Kasumi-1 (cell line): ENCODE measurements at regions not wholly inside any gene's neighbourhood (a gene's known extent, or its start where the extent isn't known, plus 50 kb on each side); places are given as distances from the start of the nearest gene placed in this dataset.
A peak's percentile ranks its signal among the peaks of the same experiment; 100 is the strongest.
"Not testable (repeated sequence)": the region's sequence is repeated elsewhere in the genome, so short reads cannot be mapped to it uniquely, and the experiment has no call there.

ENCODE experiments used
- DNase-seq, 2 experiments: peaks; one replicate each; lab custom pipeline; 2025; lab: John Stamatoyannopoulos, UW

DNA sequence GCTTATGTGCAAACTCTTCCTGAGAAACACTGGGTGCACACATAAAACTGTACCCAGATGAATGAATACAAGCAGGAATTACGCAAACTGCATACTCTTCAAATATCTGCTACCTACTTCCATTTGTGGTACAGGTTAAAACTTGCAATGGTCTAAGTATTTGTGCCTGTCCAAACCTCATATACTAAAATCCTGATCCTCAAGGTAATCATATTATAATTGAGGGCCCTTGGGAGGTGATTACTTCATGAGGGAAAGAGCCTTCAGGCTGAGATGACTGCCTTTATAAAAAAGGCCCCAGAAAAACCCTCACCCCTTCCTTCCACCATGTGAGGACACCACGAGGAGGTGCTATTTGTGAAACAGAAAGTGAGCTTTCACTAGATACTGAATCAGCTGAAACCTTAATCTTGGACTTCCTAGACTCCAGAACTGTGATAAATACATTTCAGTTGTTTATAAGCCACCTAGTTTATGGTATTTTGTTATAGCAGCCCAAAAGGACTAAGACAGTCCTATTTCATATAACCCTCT lies 1977.2 kb downstream of the PCDH7 start:
- DNase-seq: no peak

DNA sequence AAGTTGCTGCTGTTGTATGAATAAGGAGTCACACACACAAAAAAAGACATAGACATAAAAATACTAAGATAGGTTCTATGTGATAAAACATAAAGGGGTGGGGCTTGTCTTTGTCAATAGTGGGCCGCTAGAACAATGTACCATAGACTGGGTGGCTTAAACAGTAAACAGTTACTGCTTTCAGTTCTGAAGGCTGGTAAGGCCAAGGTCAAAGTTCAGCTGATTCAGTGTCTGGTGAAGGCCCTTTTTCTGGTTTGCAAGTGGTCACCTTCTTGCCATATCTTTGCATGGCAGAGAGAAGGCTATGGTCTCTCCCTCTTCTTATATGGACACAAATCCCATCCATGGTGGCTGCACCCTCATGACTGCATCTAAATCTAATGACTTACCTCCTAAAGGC lies 1980.7 kb downstream of the PCDH7 start:
- no peak for DNase-seq

DNA sequence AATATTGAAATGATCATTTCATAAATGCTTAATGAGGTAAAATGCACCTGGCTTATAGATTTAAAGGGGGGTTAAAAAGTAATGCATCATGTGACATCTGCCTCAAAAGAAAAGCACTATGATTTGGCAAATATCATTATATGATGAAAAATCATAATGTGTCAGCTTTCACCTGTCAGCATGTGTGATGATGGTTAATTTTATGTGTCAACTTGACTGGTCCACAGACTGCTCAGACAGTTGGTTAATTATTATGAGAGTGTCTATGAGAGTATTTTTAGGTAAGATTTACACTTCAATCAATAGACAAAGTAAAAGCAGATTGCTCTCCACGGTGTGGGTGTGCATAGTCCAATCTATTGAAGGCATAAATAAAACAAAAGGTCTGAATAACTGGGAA lies 1986.7 kb downstream of the PCDH7 start:
- no peak for DNase-seq

DNA sequence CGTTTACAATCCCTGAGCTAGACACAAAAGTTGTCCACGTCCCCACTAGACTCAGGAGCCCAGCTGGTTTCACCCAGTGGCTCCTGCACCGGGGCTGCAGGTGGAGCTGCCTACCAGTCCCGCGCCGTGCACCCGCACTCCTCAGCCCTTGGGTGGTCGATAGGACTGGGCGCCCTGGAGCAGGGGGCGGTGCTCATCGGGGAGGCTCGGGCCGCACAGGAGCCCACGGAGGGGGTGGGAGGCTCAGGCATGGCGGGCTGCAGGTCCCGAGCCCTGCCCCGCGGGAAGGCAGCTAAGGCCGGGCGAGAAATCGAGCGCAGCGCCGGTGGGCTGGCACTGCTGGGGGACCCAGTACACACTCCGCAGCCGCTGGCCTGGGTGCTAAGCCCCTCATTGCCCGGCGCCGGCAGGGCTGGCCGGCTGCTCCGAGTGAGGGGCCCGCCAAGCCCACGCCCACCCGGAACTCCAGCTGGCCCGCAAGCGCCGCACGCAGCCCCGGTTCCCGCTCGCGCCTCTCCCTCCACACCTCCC lies 1996.0 kb downstream of the PCDH7 start:
- not testable (repeated sequence) for DNase-seq

DNA sequence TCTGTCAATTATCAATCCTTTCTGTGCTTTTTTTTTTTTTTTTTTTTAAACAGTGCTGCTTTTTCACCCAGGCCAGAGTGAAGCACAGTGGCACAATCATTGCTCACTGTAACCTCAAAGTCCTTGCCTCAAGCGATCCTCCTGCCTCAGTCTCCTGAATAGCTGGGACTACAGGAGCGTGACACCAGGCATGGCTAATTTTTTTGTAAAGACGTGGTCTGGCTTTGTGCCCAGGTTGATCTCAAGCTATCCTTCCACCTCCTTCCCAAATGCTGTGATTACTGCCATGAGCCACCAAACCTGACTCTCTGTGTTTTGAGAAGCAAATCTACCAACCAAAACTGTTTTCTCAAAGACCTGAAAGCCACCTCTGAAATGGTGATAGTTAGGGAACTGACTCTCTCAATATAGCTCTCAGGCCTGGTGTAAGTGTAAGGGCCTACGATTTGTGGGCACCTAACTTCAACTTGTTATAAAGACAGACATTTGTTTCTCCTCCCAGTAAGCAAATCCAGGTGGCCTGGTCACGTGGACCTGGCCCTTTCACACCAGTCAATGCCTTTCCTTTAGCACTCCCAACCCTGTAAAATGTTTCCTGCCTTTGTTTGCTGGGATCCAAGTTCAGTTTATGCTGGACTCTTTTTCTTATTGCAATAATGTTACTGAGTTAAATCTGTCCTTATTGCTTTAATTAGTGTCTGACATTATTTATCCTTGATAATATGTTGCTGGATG lies 2015.9 kb downstream of the PCDH7 start:
- DNase-seq: no peak

- no peak for DNase-seq
These were observed 2024.0 kb downstream of the PCDH7 start for GRCh38 chr4:32744211-32744610.

- no peak for DNase-seq
These were observed 2025.2 kb downstream of the PCDH7 start for GRCh38 chr4:32745351-32745750.

DNA sequence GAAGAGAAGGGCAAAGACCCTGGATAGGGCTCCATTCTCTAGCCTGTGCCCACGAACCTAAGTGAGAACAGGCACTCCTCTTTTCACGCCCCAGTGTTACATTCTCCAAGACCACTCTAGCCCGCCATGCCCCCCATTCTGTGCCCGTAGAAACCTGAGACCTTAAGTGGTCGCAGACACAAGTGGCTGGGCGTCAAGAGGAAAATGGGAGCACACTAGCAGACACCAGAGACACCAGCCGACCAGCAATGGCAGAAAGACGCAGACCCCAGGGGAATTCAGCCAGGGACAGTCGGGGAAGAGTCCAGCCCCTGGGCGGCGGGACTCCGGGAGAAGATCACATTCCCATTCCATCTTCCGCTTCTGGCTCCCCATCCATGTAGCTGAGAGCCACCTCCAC lies 2027.9 kb downstream of the PCDH7 start:
- no peak for DNase-seq

DNA sequence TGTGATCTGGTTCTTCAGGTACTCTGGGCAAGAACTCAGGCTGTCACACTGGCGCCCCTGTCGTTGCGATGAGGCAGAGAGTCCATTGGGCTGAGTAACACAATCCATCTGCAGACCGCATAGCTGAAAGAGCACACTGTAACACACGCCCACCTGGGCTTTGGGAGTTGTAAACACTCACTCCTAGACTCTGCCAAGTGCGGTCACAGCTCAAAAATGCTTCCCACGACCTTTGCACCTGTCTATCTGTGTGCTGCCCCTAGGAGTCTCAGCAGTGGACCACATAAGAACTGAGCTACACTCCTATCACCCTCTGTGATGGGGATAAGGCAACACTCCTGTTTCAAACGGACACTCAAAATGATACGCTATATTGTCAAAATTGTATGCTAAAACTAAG lies 2028.3 kb downstream of the PCDH7 start:
- DNase-seq: no peak

- DNase-seq: no peak
These were observed 2032.8 kb downstream of the PCDH7 start for GRCh38 chr4:32752962-32753361.

DNA sequence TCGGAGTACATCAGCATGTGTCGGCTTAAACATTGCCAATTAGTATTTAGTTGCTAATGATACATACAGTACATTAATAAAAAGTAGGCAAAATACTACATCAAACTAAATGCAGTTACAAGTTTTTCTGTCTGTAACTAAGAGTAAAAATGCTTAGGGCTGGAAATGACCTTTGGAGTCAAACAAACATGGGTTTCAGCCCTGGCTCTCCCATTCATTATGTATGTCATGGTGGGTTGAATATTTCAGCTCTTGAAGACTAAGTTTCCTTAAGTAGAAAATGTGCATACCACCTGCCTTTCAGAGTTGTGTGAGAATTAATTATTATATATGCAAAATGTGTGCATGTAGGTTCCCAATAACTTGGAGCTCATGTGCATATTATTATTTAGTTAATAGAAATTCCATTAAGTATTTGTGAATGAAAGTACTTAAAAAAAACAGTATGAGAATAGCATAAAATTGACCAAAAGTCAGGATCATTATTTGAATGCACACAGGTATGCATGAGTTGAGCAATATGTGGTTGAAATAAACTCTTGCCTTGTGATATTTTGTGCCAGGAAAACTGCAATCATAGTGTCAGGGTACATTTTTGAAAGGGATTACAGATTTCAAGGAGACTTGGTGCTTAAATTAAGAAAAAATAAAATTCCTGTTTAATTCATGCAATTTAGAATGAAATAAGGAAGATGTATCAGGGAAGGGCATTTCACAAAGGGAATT lies 2048.7 kb downstream of the PCDH7 start:
- DNase-seq: no peak

GRCh38 chr4:32771491-32771890 lies 2051.3 kb downstream of the PCDH7 start:
- no peak for DNase-seq

DNA sequence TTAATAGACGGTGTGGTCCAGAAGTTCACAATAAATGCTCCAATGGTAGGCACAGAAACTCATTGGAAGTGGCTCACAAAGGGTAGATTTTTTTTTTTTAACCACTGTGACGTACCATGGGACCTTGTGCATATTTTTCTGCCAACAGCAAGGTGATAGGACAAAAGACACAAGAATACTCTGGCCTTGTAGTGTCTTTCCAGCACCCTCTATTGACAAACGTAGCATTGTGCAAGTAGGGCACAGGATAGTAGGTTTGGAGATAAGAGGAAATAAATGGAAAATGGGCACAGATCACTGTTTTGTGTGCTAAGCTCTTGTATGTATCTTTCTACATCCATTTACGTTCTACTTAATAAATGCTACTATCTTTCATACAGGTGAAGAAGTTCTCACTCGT lies 2054.9 kb downstream of the PCDH7 start:
- DNase-seq: peak; percentile 73 to 82

GRCh38 chr4:32776435-32777203 lies 2056.4 kb downstream of the PCDH7 start:
- DNase-seq: no peak

DNA sequence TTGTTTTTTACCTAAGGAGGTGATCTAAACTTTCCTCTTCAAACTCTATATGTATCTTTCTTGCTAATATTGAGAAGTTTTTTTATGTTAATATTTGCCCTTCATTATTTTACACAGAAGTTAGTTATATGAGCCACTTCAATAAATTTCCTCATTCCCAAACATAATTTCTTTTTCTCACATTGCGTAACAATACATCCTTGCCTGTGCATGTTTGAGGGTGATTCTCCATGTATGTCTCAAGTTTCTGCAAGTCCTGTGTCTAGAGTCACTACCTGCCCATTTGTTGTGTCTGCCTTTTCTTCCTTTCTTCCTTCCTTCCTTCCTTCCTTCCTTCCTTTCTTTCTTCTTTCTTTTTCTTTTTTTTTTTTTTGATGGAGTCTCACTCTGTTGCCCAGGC lies 2057.9 kb downstream of the PCDH7 start:
- DNase-seq: no peak

DNA sequence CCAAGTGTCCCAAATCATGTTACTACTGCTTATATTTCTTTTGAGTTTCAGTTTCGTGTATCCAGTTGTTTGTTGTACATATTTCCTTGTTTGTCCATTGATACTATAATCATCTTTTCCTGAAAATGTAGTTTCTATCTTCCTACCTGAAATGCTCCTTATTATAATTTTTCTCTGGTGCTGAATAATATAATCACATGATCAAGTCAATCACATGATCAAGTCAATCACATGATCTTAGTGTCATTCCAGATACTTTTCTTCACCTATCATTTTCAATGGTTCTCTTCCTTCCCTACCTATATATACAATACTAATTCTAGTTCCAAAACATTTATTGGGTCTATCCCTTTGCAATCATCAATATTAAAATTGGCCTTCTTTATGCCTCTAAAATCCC lies 2058.8 kb downstream of the PCDH7 start:
- no peak for DNase-seq

GRCh38 chr4:32789026-32789608 lies 2068.9 kb downstream of the PCDH7 start:
- DNase-seq: no peak

- no peak for DNase-seq
These were observed 2070.6 kb downstream of the PCDH7 start for GRCh38 chr4:32790803-32791202.

DNA sequence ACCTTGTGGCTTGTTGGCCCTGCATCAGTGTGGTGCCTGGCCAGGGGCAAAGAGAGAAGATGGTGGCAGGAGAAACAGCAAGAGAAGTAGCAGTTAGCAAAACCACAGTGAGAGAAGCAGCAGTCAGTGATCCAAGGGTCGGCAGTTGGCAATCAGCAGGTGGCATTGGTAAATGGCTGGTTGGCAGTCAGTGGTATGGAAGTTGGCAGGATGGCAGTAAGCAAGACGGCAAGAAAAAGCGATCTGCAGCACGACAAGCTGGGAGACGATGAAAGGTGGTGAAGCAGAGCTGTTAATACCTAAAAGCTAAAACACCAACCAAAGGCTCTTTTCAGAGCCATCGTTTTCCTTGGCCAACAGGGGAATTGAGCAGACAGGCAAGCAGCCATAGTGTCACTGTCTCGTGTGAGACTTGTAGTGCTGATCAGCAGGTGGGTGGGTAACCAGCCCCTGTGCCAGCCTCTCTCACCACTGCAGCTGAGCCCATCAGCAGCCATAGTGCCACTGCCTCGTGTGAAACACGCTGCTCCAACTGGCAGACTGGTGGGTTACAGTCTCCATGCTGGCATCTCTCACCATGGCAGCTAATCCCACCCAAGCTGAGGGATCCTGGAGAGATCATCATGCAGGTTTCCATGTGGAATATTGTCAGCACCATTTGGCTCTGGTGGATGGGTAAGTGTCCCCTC lies 2078.4 kb downstream of the PCDH7 start:
- DNase-seq: no peak

DNA sequence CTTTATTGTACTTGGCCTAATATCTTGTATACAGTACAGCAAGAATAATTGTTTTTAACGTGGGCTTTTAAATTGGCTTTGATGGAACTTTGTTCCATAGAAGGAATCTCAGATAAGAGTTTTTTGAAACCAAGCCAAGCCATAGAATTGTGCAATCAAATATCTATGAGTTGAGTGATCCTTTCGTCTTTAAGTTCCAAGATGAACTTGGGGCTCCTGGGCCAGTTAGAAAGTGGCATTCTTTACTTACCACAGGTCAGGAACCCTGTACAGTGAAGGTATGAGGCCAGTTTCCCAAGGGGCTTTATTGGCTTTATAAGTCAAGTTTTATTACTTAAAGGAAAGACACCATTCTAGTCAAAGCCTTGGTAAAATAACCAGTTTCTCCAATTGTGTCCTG lies 2104.2 kb downstream of the PCDH7 start:
- no peak for DNase-seq

DNA sequence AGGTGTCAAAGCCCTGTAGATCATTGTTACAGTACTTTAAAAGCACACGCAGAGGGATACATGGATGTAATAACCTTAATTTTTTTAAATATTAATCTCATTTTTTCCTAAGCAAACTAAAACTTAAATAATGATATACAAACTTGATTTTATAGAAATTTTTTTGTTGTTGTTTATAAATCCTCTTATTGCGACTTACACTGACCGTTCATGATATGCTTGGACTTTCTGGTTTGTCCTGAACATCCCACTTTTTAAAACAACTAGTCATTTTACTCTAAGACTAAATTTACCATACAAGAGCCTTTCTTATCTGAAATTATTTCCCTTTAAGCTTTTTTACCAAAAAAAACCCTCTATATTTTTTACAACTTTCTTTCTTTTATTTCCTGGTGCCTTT lies 2106.0 kb downstream of the PCDH7 start:
- peak in 1 of 2 experiments; percentile 14 for DNase-seq
